ENCODE measurements at regions not wholly inside any gene's neighbourhood (a gene's known extent, or its start where the extent isn't known, plus 50 kb on each side); places are given as distances from the start of the nearest gene placed in this dataset.

GRCh38 chr9:647522-647921, 194.0 kb upstream of the DMRT1 start:
- TF ChIP-seq LEF1 (IDR thresholded peaks at IDR 0.05; ENCODE audit: borderline replicate concordance) (no peak), SP1 (IDR thresholded peaks at IDR 0.05) (no peak), SUZ12 (IDR thresholded peaks at IDR 0.05) (no peak), FOXK2 (IDR thresholded peaks at IDR 0.05) (no peak)

All from HEK293T (cell line).